ENCODE measurements at regions not wholly inside any gene's neighbourhood (a gene's known extent, or its start where the extent isn't known, plus 50 kb on each side); places are given as distances from the start of the nearest gene placed in this dataset.
A peak's percentile ranks its signal among the peaks of the same experiment; 100 is the strongest.

- Histone ChIP-seq H3K4me1 (ENCODE audit: control insufficient read depth, insufficient read depth, low read length) (no peaks in the 10 kb centered on the region), H3K27me3 (ENCODE audit: control insufficient read depth, insufficient read depth, low read length, poor library complexity, severe bottlenecking) (no peaks in the 10 kb centered on the region), H3K4me3 (ENCODE audit: low read length) (no peak overlapping the region), H3K27ac (ENCODE audit: low read depth, low read length) (no peak overlapping the region), H3K36me3 (ENCODE audit: control insufficient read depth, insufficient read depth, low read length) (no peaks in the 10 kb centered on the region), H3K9me3 (ENCODE audit: control insufficient read depth, low read length) (no peaks in the 10 kb centered on the region), H3K9ac (ENCODE audit: extremely low read depth, low read length, poor library complexity, severe bottlenecking) (no peak overlapping the region)
- no peak for TF ChIP-seq CTCF (conservative IDR thresholded peaks at IDR 0.05)
- Mint-ChIP-seq H3K36me3 (ENCODE audit: low read depth) (no peaks in the 10 kb centered on the region), H3K4me1 (peaks cover 7% of the 10 kb centered on the region), H3K27me3 (ENCODE audit: insufficient read depth) (peaks cover 5% of the 10 kb centered on the region), H3K4me3 (no peak overlapping the region), H3K9me3 (no peaks in the 10 kb centered on the region), H3K27ac (no peak overlapping the region)
- no peak for DNase-seq
Measured at GRCh38 chr16:52783616-52784015, 236.7 kb upstream of the TOX3 start.

- H3K9me3 Mint-ChIP-seq: no peaks in the 10 kb centered on the region
- TF ChIP-seq CTCF (conservative IDR thresholded peaks at IDR 0.05): no peak
Measured at GRCh38 chr16:52781005-52781630, 234.2 kb upstream of the TOX3 start.

GRCh38 chr16:52773026-52773425, 226.1 kb upstream of the TOX3 start:
- Mint-ChIP-seq H3K36me3 (ENCODE audit: low read depth) (no peaks in the 10 kb centered on the region), H3K4me3 (no peak overlapping the region), H3K4me1 (peaks cover 7% of the 10 kb centered on the region), H3K27ac (peak overlapping the region; percentile 66), H3K27me3 (ENCODE audit: insufficient read depth) (peaks cover 36% of the 10 kb centered on the region), H3K9me3 (no peaks in the 10 kb centered on the region)
- Histone ChIP-seq H3K9ac (ENCODE audit: extremely low read depth, low read length, poor library complexity, severe bottlenecking) (no peak overlapping the region), H3K27me3 (ENCODE audit: control insufficient read depth, insufficient read depth, low read length, poor library complexity, severe bottlenecking) (peaks cover 8% of the 10 kb centered on the region), H3K9me3 (ENCODE audit: control insufficient read depth, low read length) (no peaks in the 10 kb centered on the region), H3K4me3 (ENCODE audit: low read length) (no peak overlapping the region), H3K27ac (ENCODE audit: low read depth, low read length) (no peak overlapping the region), H3K36me3 (ENCODE audit: control insufficient read depth, insufficient read depth, low read length) (no peaks in the 10 kb centered on the region), H3K4me1 (ENCODE audit: control insufficient read depth, insufficient read depth, low read length) (peaks cover 2% of the 10 kb centered on the region)
- 100% methylated on average over 1 of the region's 1 CpG; no CpG with 5 or more reads in 1 of the 2 experiments for WGBS, 2 experiments (ENCODE audit: insufficient coverage in 1 of 2, insufficient read length in 1 of 2)
- DNase-seq: no peak
- no peak for TF ChIP-seq CTCF (conservative IDR thresholded peaks at IDR 0.05)

More at GRCh38 chr16:52781005-52781630, 234.2 kb upstream of the TOX3 start:
- Histone ChIP-seq H3K27me3 (ENCODE audit: control insufficient read depth, insufficient read depth, low read length, poor library complexity, severe bottlenecking) (peaks cover 8% of the 10 kb centered on the region), H3K27ac (ENCODE audit: low read depth, low read length) (peak overlapping the region; percentile 4), H3K4me3 (ENCODE audit: low read length) (no peak overlapping the region), H3K4me1 (ENCODE audit: control insufficient read depth, insufficient read depth, low read length) (no peaks in the 10 kb centered on the region), H3K36me3 (ENCODE audit: control insufficient read depth, insufficient read depth, low read length) (no peaks in the 10 kb centered on the region), H3K9ac (ENCODE audit: extremely low read depth, low read length, poor library complexity, severe bottlenecking) (no peak overlapping the region), H3K9me3 (ENCODE audit: control insufficient read depth, low read length) (no peaks in the 10 kb centered on the region)
- peaks cover 3% of the 10 kb centered on the region for H3K27me3 Mint-ChIP-seq (ENCODE audit: insufficient read depth)
- H3K4me1 Mint-ChIP-seq: peaks cover 3% of the 10 kb centered on the region
- H3K27ac Mint-ChIP-seq: no peak overlapping the region
- 74 to 80% methylated on average over 9 to 11 of the region's 11 CpGs for WGBS, 2 experiments (ENCODE audit: insufficient coverage in 1 of 2, insufficient read length in 1 of 2)
- no peak overlapping the region for H3K4me3 Mint-ChIP-seq
- peak; percentile 40 for DNase-seq
- no peaks in the 10 kb centered on the region for H3K36me3 Mint-ChIP-seq (ENCODE audit: low read depth)

All from endodermal cell (in vitro differentiated cells).